ENCODE measurements at regions not wholly inside any gene's neighbourhood (a gene's known extent, or its start where the extent isn't known, plus 50 kb on each side); places are given as distances from the start of the nearest gene placed in this dataset.

DNA sequence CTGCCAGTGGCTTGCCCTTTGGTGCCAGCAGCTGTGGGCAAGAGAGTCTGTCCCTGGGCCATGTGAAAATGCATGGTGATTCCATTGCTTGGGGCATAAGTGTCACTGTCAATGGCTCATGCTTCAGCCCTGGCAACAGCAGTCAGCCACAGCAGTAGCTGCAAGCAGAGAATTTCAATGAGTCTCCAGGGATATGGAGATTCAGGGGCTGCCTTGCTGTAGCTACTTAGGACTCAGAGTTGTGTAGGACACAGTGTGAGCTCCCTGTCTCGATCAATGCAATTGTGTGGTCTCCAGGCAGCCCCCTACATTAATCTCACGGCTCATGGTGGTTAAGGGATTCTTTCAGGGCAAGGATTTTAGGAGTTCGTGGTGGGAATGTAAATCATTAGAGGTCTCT lies 126.3 kb upstream of the STARD3NL start:
- TF ChIP-seq ZFX (IDR thresholded peaks at IDR 0.05): no peak
- no peak for TF ChIP-seq CTCF (conservative IDR thresholded peaks at IDR 0.05)
- no peak overlapping the region for H3K27ac ChIP-seq

GRCh38 chr7:38052786-38053185 lies 125.3 kb upstream of the STARD3NL start:
- no peak overlapping the region for H3K27ac ChIP-seq
- TF ChIP-seq ZFX (IDR thresholded peaks at IDR 0.05) (no peak), CTCF (conservative IDR thresholded peaks at IDR 0.05) (no peak)

DNA sequence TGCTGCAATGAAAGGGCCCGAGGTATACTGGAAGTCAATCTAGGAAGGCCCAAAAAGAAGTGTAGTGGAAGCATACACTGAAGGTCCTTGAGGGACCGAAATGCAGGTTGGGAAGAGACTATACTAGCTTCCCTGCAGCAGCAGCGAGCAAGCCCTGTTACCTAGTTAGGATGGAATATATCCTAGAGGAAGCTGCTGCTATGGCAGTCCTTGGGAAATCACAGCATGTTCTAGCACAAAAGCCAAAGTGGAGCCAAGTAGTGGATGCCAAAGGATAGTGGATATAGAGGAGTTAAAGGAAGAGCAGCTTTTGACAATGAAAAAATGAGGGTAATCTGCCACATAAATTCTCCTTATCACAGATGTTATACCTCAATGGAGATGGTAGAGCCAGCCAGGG lies 123.8 kb upstream of the STARD3NL start:
- TF ChIP-seq CTCF (conservative IDR thresholded peaks at IDR 0.05): no peak
- TF ChIP-seq ZFX (IDR thresholded peaks at IDR 0.05): no peak
- H3K27ac ChIP-seq: no peak overlapping the region

GRCh38 chr7:38057829-38058228 lies 120.2 kb upstream of the STARD3NL start:
- no peak for TF ChIP-seq CTCF (conservative IDR thresholded peaks at IDR 0.05)
- no peak for TF ChIP-seq ZFX (IDR thresholded peaks at IDR 0.05)
- H3K27ac ChIP-seq: no peak overlapping the region

DNA sequence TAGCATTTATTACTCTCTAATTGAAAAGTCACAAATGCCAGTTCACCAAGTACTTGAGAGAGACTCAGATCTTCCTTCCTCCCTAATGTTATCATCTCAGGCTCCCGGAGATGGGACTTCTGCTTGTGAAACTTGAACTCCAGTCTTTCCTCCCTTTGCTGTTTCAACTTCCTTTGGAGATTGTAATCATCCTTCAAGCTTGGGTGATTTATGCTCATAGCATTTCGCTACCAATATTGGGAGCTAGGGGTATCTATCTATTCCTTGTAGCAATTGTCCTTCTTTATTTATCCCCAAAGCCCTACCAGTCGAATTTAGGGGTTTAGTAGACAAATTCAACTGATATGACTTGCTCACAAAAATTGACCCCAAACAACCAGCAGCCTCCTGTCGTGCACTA lies 117.9 kb upstream of the STARD3NL start:
- TF ChIP-seq CTCF (conservative IDR thresholded peaks at IDR 0.05) (no peak), ZFX (IDR thresholded peaks at IDR 0.05) (no peak)
- no peak overlapping the region for H3K27ac ChIP-seq

- no peak overlapping the region for H3K27ac ChIP-seq
- TF ChIP-seq ZFX (IDR thresholded peaks at IDR 0.05) (no peak), CTCF (conservative IDR thresholded peaks at IDR 0.05) (no peak)
Measured at GRCh38 chr7:38060637-38061036, 117.4 kb upstream of the STARD3NL start.

DNA sequence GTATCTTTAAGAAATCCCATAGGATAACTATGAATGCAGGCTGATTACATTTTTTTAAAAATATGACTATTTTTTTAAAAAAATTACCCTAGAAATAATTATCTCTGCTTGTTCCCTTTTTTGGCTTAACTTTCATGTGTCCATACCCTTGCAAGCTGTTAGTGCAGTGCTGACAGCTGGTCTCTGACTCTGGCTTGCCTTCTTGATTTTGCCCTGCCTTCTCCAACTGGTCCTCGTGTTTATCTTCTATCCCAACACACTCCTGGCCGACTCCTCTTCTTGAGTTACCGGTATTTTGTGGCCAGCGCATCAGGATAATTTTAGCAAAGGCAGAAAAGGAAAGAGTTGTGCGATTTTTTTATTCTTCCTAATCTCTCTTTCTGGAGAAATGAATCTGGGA lies 111.7 kb upstream of the STARD3NL start:
- TF ChIP-seq ZFX (IDR thresholded peaks at IDR 0.05) (no peak), CTCF (conservative IDR thresholded peaks at IDR 0.05) (no peak)
- no peak overlapping the region for H3K27ac ChIP-seq
